ENCODE measurements at regions not wholly inside any gene's neighbourhood (a gene's known extent, or its start where the extent isn't known, plus 50 kb on each side); places are given as distances from the start of the nearest gene placed in this dataset.
"Not testable (repeated sequence)": the region's sequence is repeated elsewhere in the genome, so short reads cannot be mapped to it uniquely, and the experiment has no call there.

GRCh38 chr6:12549445-12549844 lies 167.1 kb upstream of the PHACTR1 start:
- TF ChIP-seq CTCF (conservative IDR thresholded peaks at IDR 0.05 in 1 of 2, IDR thresholded peaks at IDR 0.05 in 1 of 2; ENCODE audit: low read depth in 1 of 2, low read length in 2 of 2); EZH2 (IDR thresholded peaks at IDR 0.05; ENCODE audit: low read length, missing control alignments): not testable (repeated sequence)

Measured in fibroblast of lung (primary cell).